GM12878 (cell line): ENCODE measurements at regions not wholly inside any gene's neighbourhood (a gene's known extent, or its start where the extent isn't known, plus 50 kb on each side); places are given as distances from the start of the nearest gene placed in this dataset.

Source experiments
- ATAC-seq: fragments of 200-7000 bp; cut with Tn5 transposase; 3 replicates; pipeline ENCODE4 v1.9.1; 2020; ENCODE audit warnings: mild to moderate bottlenecking, moderate library complexity
- BruUV-seq: library from RNA; stranded (reverse); fragments of 400-500 nt; replicated peaks from 2 replicates; lab custom pipeline; 2021; lab: Mats Ljungman, UMichigan
- CTCF ChIA-PET: fragments of 300-600 bp; sonication (Branson Sonifier 250); formaldehyde crosslinking; extraction: SDS; loops from one replicate; lab custom pipeline; 2021; ENCODE audit warnings: inconsistent platforms; lab: Yijun Ruan, JAX
- POLR2A ChIA-PET: fragments of 350-600 bp; formaldehyde crosslinking; extraction: SDS; loops from one replicate; lab custom pipeline; 2021; ENCODE audit warnings: inconsistent platforms; lab: Charles Lee
- RAD21 ChIA-PET: fragments of 300-600 bp; sonication (Branson Sonifier 250); formaldehyde crosslinking; loops from one replicate; lab custom pipeline; 2023; ENCODE audit warnings: antibody characterized with exemption; ENCODE audit not compliant: unreplicated experiment; lab: Charles Lee
- SMC1A ChIA-PET: fragments of 300-600 bp; sonication (Branson Sonifier 250); formaldehyde crosslinking; loops from one replicate; lab custom pipeline; 2023; ENCODE audit not compliant: unreplicated experiment, uncharacterized antibody; lab: Charles Lee
- DNase-seq: peaks from one replicate; pipeline ENCODE4 v3.0.0-alpha.2; 2011; ENCODE audit warnings: low read depth, low spot score
- FAIRE-seq: peaks from 3 replicates; lab custom pipeline; 2011; peaks lifted over from hg19 to GRCh38; lab: Jason Lieb, UNC
- H2AFZ ChIP-seq: 2 replicates; pipeline ENCODE4 v1.6.0; 2011; ENCODE audit warnings: low read depth, low read length, control low read depth; ENCODE audit not compliant: control insufficient read depth
- H3K27ac ChIP-seq: 2 replicates; pipeline ENCODE4 v1.5.1; 2011; ENCODE audit warnings: control low read depth; ENCODE audit not compliant: control insufficient read depth, insufficient read depth
- H3K27me3 ChIP-seq, 2 experiments: replicated peaks in 1 of 2; 2 replicates each; pipeline versions ENCODE4 v1.6.0 to v1.6.1; 2011; ENCODE audit warnings: low read length in 1 of 2; ENCODE audit not compliant: control insufficient read depth in 2 of 2, insufficient read depth in 2 of 2
- H3K36me3 ChIP-seq, 2 experiments: 2 replicates each; pipeline ENCODE4 v1.5.1; 2011; ENCODE audit warnings: low read length in 1 of 2; ENCODE audit not compliant: control insufficient read depth in 2 of 2, insufficient read depth in 2 of 2
- H3K4me1 ChIP-seq: 2 replicates; pipeline ENCODE4 v1.6.1; 2011; ENCODE audit warnings: mild to moderate bottlenecking, low read length, moderate library complexity, mixed read lengths; ENCODE audit not compliant: control insufficient read depth, insufficient read depth
- H3K4me2 ChIP-seq: 2 replicates; pipeline ENCODE4 v1.6.0; 2011; ENCODE audit warnings: control low read depth; ENCODE audit not compliant: control insufficient read depth, insufficient read depth
- H3K4me3 ChIP-seq: fragments of 200-600 bp; sonication (generic); 2 replicates; pipeline ENCODE4 v1.5.1; 2016
- H3K79me2 ChIP-seq: 2 replicates; pipeline ENCODE4 v1.6.0; 2011; ENCODE audit warnings: low read length; ENCODE audit not compliant: control insufficient read depth, insufficient read depth
- H3K9ac ChIP-seq: 2 replicates; pipeline ENCODE4 v1.8.0; 2011; ENCODE audit warnings: low read length, control low read depth, mixed read lengths; ENCODE audit not compliant: control insufficient read depth, insufficient read depth
- H3K9me3 ChIP-seq: replicated peaks from 3 replicates; pipeline ENCODE4 v1.5.1; 2011; ENCODE audit warnings: mild to moderate bottlenecking, low read length; ENCODE audit not compliant: control insufficient read depth, insufficient read depth
- H4K20me1 ChIP-seq: 2 replicates; pipeline ENCODE4 v1.6.0; 2011; ENCODE audit not compliant: control insufficient read depth, insufficient read depth
- BACH1 ChIP-seq: fragments of 450-650 bp; IDR thresholded peaks from 2 replicates; pipeline ENCODE4 v1.6.1; 2017; ENCODE audit warnings: mild to moderate bottlenecking, borderline replicate concordance
- CHD4 ChIP-seq: fragments of 200-600 bp; sonication (generic); IDR thresholded peaks from 2 replicates; pipeline ENCODE4 v1.6.1; 2016; ENCODE audit warnings: mild to moderate bottlenecking
- ETV6 ChIP-seq, 2 experiments: fragments of 450-650 bp in 1 of 2; IDR thresholded peaks in 1 of 2; conservative IDR thresholded peaks in 1 of 2; 2 replicates each; pipeline ENCODE4 v1.6.1; 2014; ENCODE audit warnings: antibody characterized with exemption in 1 of 2, borderline replicate concordance in 1 of 2, low read depth in 1 of 2, mild to moderate bottlenecking in 1 of 2, moderate library complexity in 1 of 2
- PAX5 ChIP-seq: IDR thresholded peaks from 2 replicates; pipeline ENCODE4 v1.6.1; 2011; ENCODE audit warnings: low read depth, low read length, borderline replicate concordance
- STAT3 ChIP-seq: IDR thresholded peaks from 2 replicates; pipeline ENCODE4 v1.6.1; 2011; ENCODE audit warnings: low read depth, low read length, improper control_type of control experiment
- ZBED1 ChIP-seq: IDR thresholded peaks from 2 replicates; pipeline ENCODE4 v1.6.1; 2016; ENCODE audit warnings: borderline replicate concordance
- ZBTB4 ChIP-seq: fragments of 450-650 bp; formaldehyde crosslinking; IDR thresholded peaks from 2 replicates; pipeline ENCODE4 v1.4.0; 2022; ENCODE audit warnings: mild to moderate bottlenecking, moderate library complexity
- WGBS: methylation state at CpG from one replicate; pipeline ENCODE4 v1.1.6; 2016; ENCODE audit warnings: low lambda C conversion rate; ENCODE audit not compliant: insufficient replicate concordance, insufficient coverage; ENCODE audit errors: missing lambda C conversion rate; 5-methylcytosine and 5-hydroxymethylcytosine counted together
- in situ Hi-C: fragments of 300-500 bp; cut with MboI; formaldehyde crosslinking; loops from 9 replicates; pipeline ENCODE4 v1.14.3; 2018; ENCODE audit warnings: mixed read lengths
- intact Hi-C: fragments of 100-400 bp; cut with micrococcal nuclease; formaldehyde crosslinking; loops from one replicate; pipeline ENCODE4 v1.14.2; 2022; ENCODE audit not compliant: unreplicated experiment
- TF ChIP-seq, protein P1 (sequence below): fragments of 450-650 bp; formaldehyde crosslinking; IDR thresholded peaks from 2 replicates; pipeline ENCODE4 v1.4.0; 2020; ENCODE audit warnings: mild to moderate bottlenecking, moderate library complexity
- TF ChIP-seq, protein P2 (sequence below): IDR thresholded peaks from 2 replicates; pipeline ENCODE4 v1.6.1; 2011; ENCODE audit warnings: mild to moderate bottlenecking, low read depth, low read length, moderate library complexity; ENCODE audit not compliant: insufficient replicate concordance
- TF ChIP-seq, protein P3 (sequence below): fragments of 450-650 bp; IDR thresholded peaks from 2 replicates; pipeline ENCODE4 v1.6.1; 2017; ENCODE audit warnings: mild to moderate bottlenecking, moderate library complexity

DNA sequence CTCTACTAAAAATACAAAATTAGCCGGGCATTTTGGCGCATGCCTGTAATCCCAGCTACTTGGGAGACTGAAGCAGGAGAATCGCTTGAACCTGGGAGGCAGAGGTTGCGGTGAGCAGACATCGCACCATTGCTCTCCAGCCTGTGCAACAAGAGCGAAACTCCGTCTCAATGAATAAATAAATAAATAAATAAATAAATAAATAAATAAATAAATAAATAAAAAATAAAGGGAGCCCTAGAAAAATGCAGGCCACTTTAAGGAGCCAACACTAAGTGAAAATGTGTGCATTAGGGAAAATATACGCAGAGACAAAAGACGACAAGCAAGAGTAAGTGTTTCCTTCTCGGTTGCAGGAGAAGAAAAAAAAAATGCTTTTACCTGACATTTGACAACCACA lies 132.6 kb upstream of the CDH10 start:
- no peak overlapping the region for H3K4me3 ChIP-seq
- no peaks in the 10 kb centered on the region for H3K9me3 ChIP-seq
- H3K27ac ChIP-seq = no peak overlapping the region
- no peak overlapping the region for H2AFZ ChIP-seq
- no peaks in the 10 kb centered on the region for H3K79me2 ChIP-seq
- ChIA-PET POLR2A (no interaction called here), SMC1A (no interaction called here), RAD21 (no interaction called here), CTCF (no interaction called here)
- in situ Hi-C loops (no loop called here), intact Hi-C loops (no loop called here)
- no peaks in the 10 kb centered on the region for H3K27me3 ChIP-seq
- H3K4me1 ChIP-seq = no peaks in the 10 kb centered on the region
- no peak for DNase-seq
- no TSS peak for BruUV-seq
- no peak overlapping the region for H3K9ac ChIP-seq
- WGBS = 74% methylated on average over 10 of the region's 10 CpGs
- no peak for ATAC-seq
- no peak overlapping the region for H3K4me2 ChIP-seq
- no peaks in the 10 kb centered on the region for H3K36me3 ChIP-seq
- FAIRE-seq = no peak
- H4K20me1 ChIP-seq = no peaks in the 10 kb centered on the region
- TF ChIP-seq, protein P1, sequence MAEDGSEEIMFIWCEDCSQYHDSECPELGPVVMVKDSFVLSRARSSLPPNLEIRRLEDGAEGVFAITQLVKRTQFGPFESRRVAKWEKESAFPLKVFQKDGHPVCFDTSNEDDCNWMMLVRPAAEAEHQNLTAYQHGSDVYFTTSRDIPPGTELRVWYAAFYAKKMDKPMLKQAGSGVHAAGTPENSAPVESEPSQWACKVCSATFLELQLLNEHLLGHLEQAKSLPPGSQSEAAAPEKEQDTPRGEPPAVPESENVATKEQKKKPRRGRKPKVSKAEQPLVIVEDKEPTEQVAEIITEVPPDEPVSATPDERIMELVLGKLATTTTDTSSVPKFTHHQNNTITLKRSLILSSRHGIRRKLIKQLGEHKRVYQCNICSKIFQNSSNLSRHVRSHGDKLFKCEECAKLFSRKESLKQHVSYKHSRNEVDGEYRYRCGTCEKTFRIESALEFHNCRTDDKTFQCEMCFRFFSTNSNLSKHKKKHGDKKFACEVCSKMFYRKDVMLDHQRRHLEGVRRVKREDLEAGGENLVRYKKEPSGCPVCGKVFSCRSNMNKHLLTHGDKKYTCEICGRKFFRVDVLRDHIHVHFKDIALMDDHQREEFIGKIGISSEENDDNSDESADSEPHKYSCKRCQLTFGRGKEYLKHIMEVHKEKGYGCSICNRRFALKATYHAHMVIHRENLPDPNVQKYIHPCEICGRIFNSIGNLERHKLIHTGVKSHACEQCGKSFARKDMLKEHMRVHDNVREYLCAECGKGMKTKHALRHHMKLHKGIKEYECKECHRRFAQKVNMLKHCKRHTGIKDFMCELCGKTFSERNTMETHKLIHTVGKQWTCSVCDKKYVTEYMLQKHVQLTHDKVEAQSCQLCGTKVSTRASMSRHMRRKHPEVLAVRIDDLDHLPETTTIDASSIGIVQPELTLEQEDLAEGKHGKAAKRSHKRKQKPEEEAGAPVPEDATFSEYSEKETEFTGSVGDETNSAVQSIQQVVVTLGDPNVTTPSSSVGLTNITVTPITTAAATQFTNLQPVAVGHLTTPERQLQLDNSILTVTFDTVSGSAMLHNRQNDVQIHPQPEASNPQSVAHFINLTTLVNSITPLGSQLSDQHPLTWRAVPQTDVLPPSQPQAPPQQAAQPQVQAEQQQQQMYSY (CRISPR knock-in tag) = no peak
- TF ChIP-seq BACH1 (no peak), CHD4 (no peak), ETV6 (conservative IDR thresholded peaks at IDR 0.05 in 1 of 2, IDR thresholded peaks at IDR 0.05 in 1 of 2; ENCODE audit: borderline replicate concordance in 1 of 2, low read depth in 1 of 2) (no peak), ZBED1 (no peak), PAX5 (no peak), STAT3 (no peak), ZBTB4 (CRISPR knock-in tag) (no peak)
- TF ChIP-seq, protein P2, sequence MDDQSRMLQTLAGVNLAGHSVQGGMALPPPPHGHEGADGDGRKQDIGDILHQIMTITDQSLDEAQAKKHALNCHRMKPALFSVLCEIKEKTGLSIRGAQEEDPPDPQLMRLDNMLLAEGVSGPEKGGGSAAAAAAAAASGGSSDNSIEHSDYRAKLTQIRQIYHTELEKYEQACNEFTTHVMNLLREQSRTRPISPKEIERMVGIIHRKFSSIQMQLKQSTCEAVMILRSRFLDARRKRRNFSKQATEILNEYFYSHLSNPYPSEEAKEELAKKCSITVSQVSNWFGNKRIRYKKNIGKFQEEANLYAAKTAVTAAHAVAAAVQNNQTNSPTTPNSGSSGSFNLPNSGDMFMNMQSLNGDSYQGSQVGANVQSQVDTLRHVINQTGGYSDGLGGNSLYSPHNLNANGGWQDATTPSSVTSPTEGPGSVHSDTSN = no peak
- TF ChIP-seq, protein P3, sequence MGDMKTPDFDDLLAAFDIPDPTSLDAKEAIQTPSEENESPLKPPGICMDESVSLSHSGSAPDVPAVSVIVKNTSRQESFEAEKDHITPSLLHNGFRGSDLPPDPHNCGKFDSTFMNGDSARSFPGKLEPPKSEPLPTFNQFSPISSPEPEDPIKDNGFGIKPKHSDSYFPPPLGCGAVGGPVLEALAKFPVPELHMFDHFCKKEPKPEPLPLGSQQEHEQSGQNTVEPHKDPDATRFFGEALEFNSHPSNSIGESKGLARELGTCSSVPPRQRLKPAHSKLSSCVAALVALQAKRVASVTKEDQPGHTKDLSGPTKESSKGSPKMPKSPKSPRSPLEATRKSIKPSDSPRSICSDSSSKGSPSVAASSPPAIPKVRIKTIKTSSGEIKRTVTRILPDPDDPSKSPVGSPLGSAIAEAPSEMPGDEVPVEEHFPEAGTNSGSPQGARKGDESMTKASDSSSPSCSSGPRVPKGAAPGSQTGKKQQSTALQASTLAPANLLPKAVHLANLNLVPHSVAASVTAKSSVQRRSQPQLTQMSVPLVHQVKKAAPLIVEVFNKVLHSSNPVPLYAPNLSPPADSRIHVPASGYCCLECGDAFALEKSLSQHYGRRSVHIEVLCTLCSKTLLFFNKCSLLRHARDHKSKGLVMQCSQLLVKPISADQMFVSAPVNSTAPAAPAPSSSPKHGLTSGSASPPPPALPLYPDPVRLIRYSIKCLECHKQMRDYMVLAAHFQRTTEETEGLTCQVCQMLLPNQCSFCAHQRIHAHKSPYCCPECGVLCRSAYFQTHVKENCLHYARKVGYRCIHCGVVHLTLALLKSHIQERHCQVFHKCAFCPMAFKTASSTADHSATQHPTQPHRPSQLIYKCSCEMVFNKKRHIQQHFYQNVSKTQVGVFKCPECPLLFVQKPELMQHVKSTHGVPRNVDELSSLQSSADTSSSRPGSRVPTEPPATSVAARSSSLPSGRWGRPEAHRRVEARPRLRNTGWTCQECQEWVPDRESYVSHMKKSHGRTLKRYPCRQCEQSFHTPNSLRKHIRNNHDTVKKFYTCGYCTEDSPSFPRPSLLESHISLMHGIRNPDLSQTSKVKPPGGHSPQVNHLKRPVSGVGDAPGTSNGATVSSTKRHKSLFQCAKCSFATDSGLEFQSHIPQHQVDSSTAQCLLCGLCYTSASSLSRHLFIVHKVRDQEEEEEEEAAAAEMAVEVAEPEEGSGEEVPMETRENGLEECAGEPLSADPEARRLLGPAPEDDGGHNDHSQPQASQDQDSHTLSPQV = no peak
